ENCODE measurements at regions not wholly inside any gene's neighbourhood (a gene's known extent, or its start where the extent isn't known, plus 50 kb on each side); places are given as distances from the start of the nearest gene placed in this dataset.
A peak's percentile ranks its signal among the peaks of the same experiment; 100 is the strongest.
"Not testable (repeated sequence)": the region's sequence is repeated elsewhere in the genome, so short reads cannot be mapped to it uniquely, and the experiment has no call there.

- no CpG with 5 or more reads among the region's 2 CpGs for WGBS (ENCODE audit: insufficient coverage, low lambda C conversion rate)
- not testable (repeated sequence) for H3K36me3 ChIP-seq (ENCODE audit: control insufficient read depth, insufficient read depth, low read length); H3K27ac ChIP-seq (ENCODE audit: low read length); DNase-seq; H3K9me3 ChIP-seq (ENCODE audit: control insufficient read depth, low read depth, low read length); H3K4me1 ChIP-seq (ENCODE audit: control insufficient read depth, insufficient read depth, low read length); H3K4me3 ChIP-seq (ENCODE audit: low read length)
- peaks cover 33% of the 10 kb centered on the region for H3K27me3 ChIP-seq (ENCODE audit: control insufficient read depth, insufficient read depth, low read length)
Measured at GRCh38 chr22:25417826-25418225, 146.6 kb upstream of the GRK3 start.

DNA sequence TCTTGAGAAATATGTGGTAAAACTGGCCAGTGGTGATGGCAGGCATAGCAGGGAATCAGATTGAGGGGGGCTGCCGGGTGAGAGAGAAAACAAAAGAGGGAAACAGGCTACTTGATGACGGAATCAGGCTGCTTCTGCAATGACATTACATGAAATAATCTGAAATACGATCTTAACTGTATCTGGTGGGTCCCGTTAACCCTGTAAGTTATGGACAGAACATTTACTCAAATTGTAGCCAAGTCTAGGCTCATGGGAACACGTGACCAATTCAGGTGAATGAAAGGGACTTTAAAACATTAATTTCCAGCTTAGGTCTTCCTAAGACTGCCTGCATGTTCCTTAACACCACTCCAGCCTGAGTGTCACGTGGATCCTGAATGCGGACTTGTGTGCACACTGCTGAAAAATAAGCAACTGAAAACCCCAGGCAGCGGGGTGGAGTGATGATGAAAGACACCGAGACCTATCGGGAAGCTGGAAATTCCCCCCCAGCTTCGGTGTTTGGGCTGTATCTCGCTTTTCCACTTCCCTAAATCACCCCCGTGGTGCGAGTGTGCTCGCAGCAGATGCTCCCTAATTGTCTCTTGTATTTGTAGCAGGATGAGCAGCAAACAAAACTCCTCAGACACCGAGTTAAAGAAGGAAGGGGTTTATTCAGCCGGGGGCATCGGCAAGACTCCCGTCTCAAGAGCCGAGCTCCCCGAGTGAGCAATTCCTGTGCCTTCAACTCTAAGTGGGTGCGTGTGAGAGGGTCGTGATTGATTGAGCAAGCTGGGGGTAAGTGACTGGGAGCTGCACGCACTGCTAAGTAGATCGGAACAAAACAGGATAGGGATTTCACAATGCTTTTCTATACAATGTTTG lies 145.0 kb upstream of the GRK3 start:
- WGBS (ENCODE audit: insufficient coverage, low lambda C conversion rate): 23% methylated on average over 3 of the region's 25 CpGs
- Histone ChIP-seq H3K27ac (ENCODE audit: low read length) (no peak overlapping the region), H3K4me3 (ENCODE audit: low read length) (no peak overlapping the region)

DNA sequence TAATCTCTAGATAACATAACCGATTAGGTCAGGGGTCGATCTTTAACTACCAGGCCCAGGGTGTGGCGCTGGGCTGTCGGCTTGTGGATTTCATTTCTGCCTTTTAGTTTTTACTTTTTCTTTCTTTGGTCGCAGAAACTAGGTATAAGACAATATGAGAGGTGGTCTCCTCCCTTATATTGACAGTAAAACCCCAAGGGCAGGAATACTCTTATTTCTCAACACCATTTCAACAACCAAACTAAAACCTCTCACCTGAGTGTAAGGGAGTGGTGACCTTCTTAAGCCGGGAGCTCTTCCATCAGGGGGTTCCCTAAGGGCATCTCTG lies 144.4 kb upstream of the GRK3 start:
- peaks cover 40% of the 10 kb centered on the region for H3K27me3 ChIP-seq (ENCODE audit: control insufficient read depth, insufficient read depth, low read length)
- DNase-seq; H3K9me3 ChIP-seq (ENCODE audit: control insufficient read depth, low read depth, low read length); H3K36me3 ChIP-seq (ENCODE audit: control insufficient read depth, insufficient read depth, low read length); H3K4me3 ChIP-seq (ENCODE audit: low read length); H3K4me1 ChIP-seq (ENCODE audit: control insufficient read depth, insufficient read depth, low read length); H3K27ac ChIP-seq (ENCODE audit: low read length): not testable (repeated sequence)
- 20% methylated on average over 1 of the region's 6 CpGs for WGBS (ENCODE audit: insufficient coverage, low lambda C conversion rate)

More for the DNA sequence above, 145.0 kb upstream of the GRK3 start:
- peak in 1 of 2 donors; percentile 50 for DNase-seq
- Histone ChIP-seq H3K9me3 (ENCODE audit: control insufficient read depth, low read depth, low read length) (no peaks in the 10 kb centered on the region), H3K4me1 (ENCODE audit: control insufficient read depth, insufficient read depth, low read length) (no peaks in the 10 kb centered on the region), H3K36me3 (ENCODE audit: control insufficient read depth, insufficient read depth, low read length) (no peaks in the 10 kb centered on the region), H3K27me3 (ENCODE audit: control insufficient read depth, insufficient read depth, low read length) (peaks cover 40% of the 10 kb centered on the region)

GRCh38 chr22:25420471-25420924 lies 144.0 kb upstream of the GRK3 start:
- Histone ChIP-seq H3K36me3 (ENCODE audit: control insufficient read depth, insufficient read depth, low read length) (no peaks in the 10 kb centered on the region), H3K4me3 (ENCODE audit: low read length) (no peak overlapping the region), H3K9me3 (ENCODE audit: control insufficient read depth, low read depth, low read length) (no peaks in the 10 kb centered on the region), H3K27me3 (ENCODE audit: control insufficient read depth, insufficient read depth, low read length) (peaks cover 40% of the 10 kb centered on the region), H3K4me1 (ENCODE audit: control insufficient read depth, insufficient read depth, low read length) (no peaks in the 10 kb centered on the region), H3K27ac (ENCODE audit: low read length) (no peak overlapping the region)
- peak in 1 of 2 donors; percentile 14 for DNase-seq
- no CpG with 5 or more reads among the region's 21 CpGs for WGBS (ENCODE audit: insufficient coverage, low lambda C conversion rate)

DNA sequence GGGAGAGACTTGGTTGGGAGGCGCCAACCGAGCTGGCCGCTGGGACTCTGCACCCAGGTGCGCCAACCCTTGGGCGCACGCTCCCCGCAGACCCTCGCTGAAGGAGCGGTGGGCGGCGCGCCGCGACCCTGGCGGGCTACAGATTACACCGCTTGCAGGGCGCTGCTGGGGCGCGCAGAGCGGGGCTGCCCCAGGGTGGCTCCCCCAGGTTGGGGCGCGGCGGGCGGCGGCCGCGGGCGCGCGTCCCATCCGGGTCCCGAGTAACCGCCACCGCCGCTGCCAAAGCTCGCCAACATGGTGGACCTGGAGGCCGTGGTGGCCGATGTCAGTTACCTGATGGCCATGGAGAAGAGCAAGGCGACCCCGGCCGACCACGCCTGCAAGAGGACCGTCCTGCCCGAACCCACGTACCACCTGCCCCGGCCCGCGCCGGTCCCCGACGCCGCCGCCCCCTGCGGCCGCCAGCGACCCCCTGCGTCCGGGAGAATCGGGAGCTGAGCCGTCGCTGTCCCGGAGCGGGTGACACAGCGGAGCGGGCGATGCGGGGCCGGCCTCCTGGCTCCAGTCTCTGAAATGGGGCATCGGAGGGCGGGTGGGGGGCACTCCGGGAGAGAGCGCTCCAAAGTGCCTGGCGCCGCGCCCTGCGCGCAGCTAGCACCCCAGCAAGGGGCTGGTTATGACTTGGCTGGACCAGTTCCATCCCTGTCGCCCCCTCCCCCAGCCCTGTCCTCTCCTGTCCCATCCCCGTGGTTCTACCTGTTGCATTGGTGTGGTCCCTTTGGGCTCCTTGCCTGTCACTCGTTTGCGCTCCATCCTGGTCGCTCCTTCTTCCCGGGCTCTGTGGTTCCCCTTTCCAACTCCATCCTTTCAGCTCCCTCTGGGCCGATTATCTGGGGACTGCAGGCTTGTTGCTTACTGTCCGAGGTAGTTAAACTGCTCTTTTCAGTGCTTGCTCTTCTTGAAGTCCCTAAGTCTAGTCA lies 143.3 kb upstream of the GRK3 start:
- 0% methylated on average over 3 of the region's 85 CpGs for WGBS (ENCODE audit: insufficient coverage, low lambda C conversion rate)
- Histone ChIP-seq H3K4me1 (ENCODE audit: control insufficient read depth, insufficient read depth, low read length) (no peaks in the 10 kb centered on the region), H3K4me3 (ENCODE audit: low read length) (no peak overlapping the region), H3K36me3 (ENCODE audit: control insufficient read depth, insufficient read depth, low read length) (no peaks in the 10 kb centered on the region), H3K27me3 (ENCODE audit: control insufficient read depth, insufficient read depth, low read length) (peaks cover 40% of the 10 kb centered on the region), H3K27ac (ENCODE audit: low read length) (no peak overlapping the region), H3K9me3 (ENCODE audit: control insufficient read depth, low read depth, low read length) (no peaks in the 10 kb centered on the region)
- DNase-seq: peak in 1 of 2 donors; percentile 23

DNA sequence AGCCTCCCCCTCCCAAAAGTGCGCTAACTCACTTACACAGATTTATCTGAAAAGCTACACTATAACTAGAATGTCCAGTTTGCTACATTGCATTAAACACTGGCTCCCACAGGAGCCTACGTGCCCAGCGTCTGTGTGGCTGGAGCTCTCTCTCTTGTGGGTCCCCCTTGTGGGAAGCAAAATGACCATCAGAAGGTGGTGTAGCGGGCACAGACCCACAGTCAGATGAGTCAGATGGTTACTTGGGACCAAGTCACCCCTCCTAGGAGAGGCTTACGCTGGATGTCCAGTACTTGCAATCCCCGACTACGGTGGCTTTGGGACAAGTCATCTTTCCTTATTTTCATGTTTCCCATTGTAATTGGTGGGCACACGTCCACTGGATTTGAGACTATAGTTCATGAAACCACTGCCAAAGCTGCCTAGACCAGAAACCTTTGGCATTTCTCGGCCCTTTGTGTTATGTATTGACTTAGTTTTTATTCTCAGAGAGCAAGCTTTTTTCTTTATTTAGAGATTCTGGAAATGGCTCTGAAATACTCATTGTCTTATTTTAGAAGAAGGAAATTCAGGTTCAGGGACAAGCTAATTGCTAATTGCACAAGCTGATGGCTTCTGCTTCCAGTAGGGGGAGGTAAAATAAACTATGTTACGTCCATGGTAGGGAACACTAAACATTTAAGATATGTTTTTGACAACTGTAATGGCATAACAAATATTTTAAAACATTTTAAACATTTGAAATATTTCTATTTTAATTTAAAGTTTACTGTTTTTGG lies 137.8 kb upstream of the GRK3 start:
- not testable (repeated sequence) for H3K36me3 ChIP-seq (ENCODE audit: control insufficient read depth, insufficient read depth, low read length); H3K9me3 ChIP-seq (ENCODE audit: control insufficient read depth, low read depth, low read length); H3K27ac ChIP-seq (ENCODE audit: low read length); H3K4me3 ChIP-seq (ENCODE audit: low read length); DNase-seq; H3K4me1 ChIP-seq (ENCODE audit: control insufficient read depth, insufficient read depth, low read length)
- WGBS (ENCODE audit: insufficient coverage, low lambda C conversion rate): no CpG with 5 or more reads among the region's 10 CpGs
- H3K27me3 ChIP-seq (ENCODE audit: control insufficient read depth, insufficient read depth, low read length): peaks cover 17% of the 10 kb centered on the region

- not testable (repeated sequence) for H3K27me3 ChIP-seq (ENCODE audit: control insufficient read depth, insufficient read depth, low read length); H3K4me3 ChIP-seq (ENCODE audit: low read length); H3K27ac ChIP-seq (ENCODE audit: low read length); H3K4me1 ChIP-seq (ENCODE audit: control insufficient read depth, insufficient read depth, low read length); H3K36me3 ChIP-seq (ENCODE audit: control insufficient read depth, insufficient read depth, low read length); DNase-seq; H3K9me3 ChIP-seq (ENCODE audit: control insufficient read depth, low read depth, low read length)
- WGBS (ENCODE audit: insufficient coverage, low lambda C conversion rate): no CpG with 5 or more reads among the region's 6 CpGs
Measured at GRCh38 chr22:25431637-25432342, 132.7 kb upstream of the GRK3 start.

- H3K27ac ChIP-seq (ENCODE audit: low read length); H3K9me3 ChIP-seq (ENCODE audit: control insufficient read depth, low read depth, low read length); H3K4me1 ChIP-seq (ENCODE audit: control insufficient read depth, insufficient read depth, low read length); H3K27me3 ChIP-seq (ENCODE audit: control insufficient read depth, insufficient read depth, low read length); DNase-seq; H3K36me3 ChIP-seq (ENCODE audit: control insufficient read depth, insufficient read depth, low read length); H3K4me3 ChIP-seq (ENCODE audit: low read length): not testable (repeated sequence)
- no CpG with 5 or more reads among the region's 8 CpGs for WGBS (ENCODE audit: insufficient coverage, low lambda C conversion rate)
Measured at GRCh38 chr22:25433381-25433970, 131.0 kb upstream of the GRK3 start.

- DNase-seq: no peak
- WGBS (ENCODE audit: insufficient coverage, low lambda C conversion rate): no CpG with 5 or more reads among the region's 8 CpGs
- Histone ChIP-seq H3K9me3 (ENCODE audit: control insufficient read depth, low read depth, low read length) (no peaks in the 10 kb centered on the region), H3K36me3 (ENCODE audit: control insufficient read depth, insufficient read depth, low read length) (no peaks in the 10 kb centered on the region), H3K4me3 (ENCODE audit: low read length) (no peak overlapping the region), H3K27me3 (ENCODE audit: control insufficient read depth, insufficient read depth, low read length) (no peaks in the 10 kb centered on the region), H3K4me1 (ENCODE audit: control insufficient read depth, insufficient read depth, low read length) (no peaks in the 10 kb centered on the region), H3K27ac (ENCODE audit: low read length) (no peak overlapping the region)
Measured at GRCh38 chr22:25437414-25438160, 126.9 kb upstream of the GRK3 start.

Measured in large intestine (tissue), 3 donors.